HL-60 (cell line): ENCODE measurements at regions not wholly inside any gene's neighbourhood (a gene's known extent, or its start where the extent isn't known, plus 50 kb on each side); places are given as distances from the start of the nearest gene placed in this dataset.

ENCODE experiments used
- DNase-seq, 2 experiments: peaks; one replicate each; pipeline ENCODE4 v3.0.0-alpha.2; 2010 to 2020; ENCODE audit warnings: low read depth in 1 of 2, low spot score in 1 of 2
- H3K27ac ChIP-seq: fragments of 250-450 bp; sonication (Bioruptor Pico); replicated peaks from 2 replicates; pipeline ENCODE4 v1.5.1; 2020; ENCODE audit warnings: mild to moderate bottlenecking, moderate library complexity
- H3K27me3 ChIP-seq: fragments of 250-450 bp; sonication (Bioruptor Pico); 2 replicates; pipeline ENCODE4 v1.5.1; 2021; ENCODE audit warnings: mild to moderate bottlenecking, moderate library complexity; ENCODE audit not compliant: insufficient read depth, poor library complexity, severe bottlenecking
- H3K4me3 ChIP-seq: replicated peaks from 2 replicates; pipeline ENCODE4 v1.5.1; 2011; ENCODE audit warnings: mild to moderate bottlenecking, control low read depth, low read length; ENCODE audit not compliant: insufficient read depth
- GABPA ChIP-seq: IDR thresholded peaks from 2 replicates; pipeline ENCODE4 v1.6.1; 2012; ENCODE audit warnings: low read depth
- POLR2AphosphoS5 ChIP-seq: IDR thresholded peaks from 2 replicates; pipeline ENCODE4 v1.6.1; 2012; ENCODE audit warnings: low read depth
- SPI1 ChIP-seq: IDR thresholded peaks from 2 replicates; pipeline ENCODE4 v1.6.1; 2012; ENCODE audit warnings: low read depth, mild to moderate bottlenecking, borderline replicate concordance
- TF ChIP-seq, protein P1 (sequence below): IDR thresholded peaks from 2 replicates; pipeline ENCODE4 v1.6.1; 2012; ENCODE audit warnings: low read depth; ENCODE audit not compliant: insufficient replicate concordance
- TF ChIP-seq, protein P2 (sequence below): IDR thresholded peaks from one replicate; pipeline ENCODE4 v1.5.1; 2011; ENCODE audit warnings: low read length, control low read depth, inconsistent platforms; ENCODE audit not compliant: insufficient read depth

DNA sequence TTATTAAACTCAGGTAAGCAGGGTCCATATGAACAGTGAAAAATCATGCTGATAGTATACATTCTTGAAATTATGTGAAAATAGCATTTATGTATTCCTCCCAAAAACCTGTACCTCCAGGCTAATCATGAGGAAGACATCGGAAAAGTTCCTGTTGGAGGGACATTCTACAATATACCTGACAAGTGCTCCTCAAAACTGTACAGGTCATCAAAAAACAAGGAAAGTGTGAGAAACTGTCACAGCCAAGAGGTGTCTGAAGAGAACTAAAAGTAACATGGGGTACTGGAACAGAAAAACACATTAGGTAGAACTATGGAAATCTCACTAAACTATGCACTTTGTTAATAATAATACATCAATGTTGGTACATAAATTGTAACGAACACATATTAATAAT lies 326.7 kb downstream of the CRPPA start:
- Histone ChIP-seq H3K27ac (no peak overlapping the region), H3K27me3 (no peaks in the 10 kb centered on the region), H3K4me3 (no peak overlapping the region)
- TF ChIP-seq, protein P1, sequence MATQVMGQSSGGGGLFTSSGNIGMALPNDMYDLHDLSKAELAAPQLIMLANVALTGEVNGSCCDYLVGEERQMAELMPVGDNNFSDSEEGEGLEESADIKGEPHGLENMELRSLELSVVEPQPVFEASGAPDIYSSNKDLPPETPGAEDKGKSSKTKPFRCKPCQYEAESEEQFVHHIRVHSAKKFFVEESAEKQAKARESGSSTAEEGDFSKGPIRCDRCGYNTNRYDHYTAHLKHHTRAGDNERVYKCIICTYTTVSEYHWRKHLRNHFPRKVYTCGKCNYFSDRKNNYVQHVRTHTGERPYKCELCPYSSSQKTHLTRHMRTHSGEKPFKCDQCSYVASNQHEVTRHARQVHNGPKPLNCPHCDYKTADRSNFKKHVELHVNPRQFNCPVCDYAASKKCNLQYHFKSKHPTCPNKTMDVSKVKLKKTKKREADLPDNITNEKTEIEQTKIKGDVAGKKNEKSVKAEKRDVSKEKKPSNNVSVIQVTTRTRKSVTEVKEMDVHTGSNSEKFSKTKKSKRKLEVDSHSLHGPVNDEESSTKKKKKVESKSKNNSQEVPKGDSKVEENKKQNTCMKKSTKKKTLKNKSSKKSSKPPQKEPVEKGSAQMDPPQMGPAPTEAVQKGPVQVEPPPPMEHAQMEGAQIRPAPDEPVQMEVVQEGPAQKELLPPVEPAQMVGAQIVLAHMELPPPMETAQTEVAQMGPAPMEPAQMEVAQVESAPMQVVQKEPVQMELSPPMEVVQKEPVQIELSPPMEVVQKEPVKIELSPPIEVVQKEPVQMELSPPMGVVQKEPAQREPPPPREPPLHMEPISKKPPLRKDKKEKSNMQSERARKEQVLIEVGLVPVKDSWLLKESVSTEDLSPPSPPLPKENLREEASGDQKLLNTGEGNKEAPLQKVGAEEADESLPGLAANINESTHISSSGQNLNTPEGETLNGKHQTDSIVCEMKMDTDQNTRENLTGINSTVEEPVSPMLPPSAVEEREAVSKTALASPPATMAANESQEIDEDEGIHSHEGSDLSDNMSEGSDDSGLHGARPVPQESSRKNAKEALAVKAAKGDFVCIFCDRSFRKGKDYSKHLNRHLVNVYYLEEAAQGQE = no peak
- TF ChIP-seq, protein P2, sequence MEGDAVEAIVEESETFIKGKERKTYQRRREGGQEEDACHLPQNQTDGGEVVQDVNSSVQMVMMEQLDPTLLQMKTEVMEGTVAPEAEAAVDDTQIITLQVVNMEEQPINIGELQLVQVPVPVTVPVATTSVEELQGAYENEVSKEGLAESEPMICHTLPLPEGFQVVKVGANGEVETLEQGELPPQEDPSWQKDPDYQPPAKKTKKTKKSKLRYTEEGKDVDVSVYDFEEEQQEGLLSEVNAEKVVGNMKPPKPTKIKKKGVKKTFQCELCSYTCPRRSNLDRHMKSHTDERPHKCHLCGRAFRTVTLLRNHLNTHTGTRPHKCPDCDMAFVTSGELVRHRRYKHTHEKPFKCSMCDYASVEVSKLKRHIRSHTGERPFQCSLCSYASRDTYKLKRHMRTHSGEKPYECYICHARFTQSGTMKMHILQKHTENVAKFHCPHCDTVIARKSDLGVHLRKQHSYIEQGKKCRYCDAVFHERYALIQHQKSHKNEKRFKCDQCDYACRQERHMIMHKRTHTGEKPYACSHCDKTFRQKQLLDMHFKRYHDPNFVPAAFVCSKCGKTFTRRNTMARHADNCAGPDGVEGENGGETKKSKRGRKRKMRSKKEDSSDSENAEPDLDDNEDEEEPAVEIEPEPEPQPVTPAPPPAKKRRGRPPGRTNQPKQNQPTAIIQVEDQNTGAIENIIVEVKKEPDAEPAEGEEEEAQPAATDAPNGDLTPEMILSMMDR = no peak
- no peak for TF ChIP-seq SPI1
- TF ChIP-seq GABPA = no peak
- no peak for TF ChIP-seq POLR2AphosphoS5
- no peak for DNase-seq

DNA sequence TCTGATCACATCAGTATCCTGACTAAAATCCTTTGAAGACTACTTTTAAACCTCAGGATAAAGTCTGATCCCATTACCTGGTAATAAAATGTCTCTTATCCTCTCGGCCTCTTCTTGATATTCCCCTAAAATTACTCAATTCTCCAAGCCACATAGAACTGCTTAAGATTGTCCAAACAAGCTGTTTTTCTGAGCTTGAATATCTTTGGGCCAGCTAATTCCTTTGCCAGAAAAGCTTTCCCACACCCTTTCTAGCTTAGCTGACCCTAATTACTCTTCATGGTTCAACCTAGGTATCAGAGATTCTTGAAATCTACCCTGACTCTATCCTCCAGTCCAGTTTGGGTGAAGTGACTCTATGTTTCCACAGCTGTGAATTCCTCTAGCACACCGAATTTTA lies 328.6 kb downstream of the CRPPA start:
- TF ChIP-seq POLR2AphosphoS5 = no peak
- H3K4me3 ChIP-seq = no peak overlapping the region
- H3K27ac ChIP-seq = no peak overlapping the region
- no peak for DNase-seq
- H3K27me3 ChIP-seq = no peaks in the 10 kb centered on the region

DNA sequence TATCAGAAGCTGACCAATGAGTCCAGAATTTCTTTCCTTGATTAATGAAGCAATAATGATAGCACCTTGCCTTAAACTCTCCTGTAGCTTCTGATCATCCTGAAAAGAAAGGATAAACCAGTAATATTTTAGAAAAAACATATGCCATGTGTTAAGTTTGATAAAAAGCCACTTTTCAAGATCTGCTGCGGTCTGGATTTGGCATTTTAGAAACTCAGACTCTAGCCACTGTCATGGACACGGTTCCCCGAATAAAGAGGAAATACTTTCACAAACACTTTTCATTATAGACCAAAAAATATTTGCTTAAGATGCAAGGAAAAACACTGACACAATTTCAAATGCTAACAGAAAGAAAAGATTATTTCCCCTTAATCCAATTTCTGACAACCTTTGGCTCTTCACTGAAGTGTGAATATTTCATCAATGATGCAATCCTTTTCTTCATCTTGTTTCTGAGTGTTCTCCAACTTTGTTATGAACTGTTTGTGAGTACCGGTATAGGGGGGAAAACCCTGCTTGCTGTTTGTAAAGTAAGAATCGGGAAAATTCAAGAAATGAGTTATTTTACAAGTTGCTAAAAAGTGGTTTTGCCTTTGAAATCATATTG lies 329.5 kb downstream of the CRPPA start:
- no peak overlapping the region for H3K4me3 ChIP-seq
- no peaks in the 10 kb centered on the region for H3K27me3 ChIP-seq
- TF ChIP-seq SPI1 (no peak), GABPA (no peak), POLR2AphosphoS5 (no peak)
- TF ChIP-seq, protein P2 = no peak
- TF ChIP-seq, protein P1 = no peak
- H3K27ac ChIP-seq = no peak overlapping the region
- no peak for DNase-seq

DNA sequence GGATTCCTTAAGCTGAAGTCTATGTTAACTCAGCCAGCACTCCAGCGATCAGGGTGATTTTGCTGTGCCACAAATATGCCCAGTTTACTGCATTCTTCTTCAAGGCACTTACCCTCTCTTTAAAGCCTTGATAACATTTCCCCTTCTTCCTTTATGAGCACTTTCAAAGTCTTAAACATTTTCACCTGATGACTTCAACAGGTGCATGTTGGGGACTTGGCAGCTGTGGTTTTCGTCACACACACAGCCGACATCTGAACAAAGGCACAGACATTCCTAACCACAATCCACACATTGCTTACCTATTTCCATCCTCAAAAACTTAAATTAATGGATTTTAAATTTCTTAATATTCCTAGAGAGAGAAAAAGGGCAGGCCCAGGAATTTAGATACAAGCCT lies 331.5 kb downstream of the CRPPA start:
- H3K4me3 ChIP-seq = no peak overlapping the region
- TF ChIP-seq GABPA = no peak
- TF ChIP-seq SPI1 = no peak
- TF ChIP-seq, protein P2 = no peak
- no peak for TF ChIP-seq POLR2AphosphoS5
- TF ChIP-seq, protein P1 = no peak
- no peak overlapping the region for H3K27ac ChIP-seq
- DNase-seq = no peak
- H3K27me3 ChIP-seq = no peaks in the 10 kb centered on the region
